ENCODE measurements at regions not wholly inside any gene's neighbourhood (a gene's known extent, or its start where the extent isn't known, plus 50 kb on each side); places are given as distances from the start of the nearest gene placed in this dataset.

GRCh38 chr22:49617866-49618676, 209.6 kb downstream of the BRD1 start:
- Histone ChIP-seq H4K20me1 (ENCODE audit: insufficient read depth) (no peaks in the 10 kb centered on the region), H3K9me3 (ENCODE audit: control insufficient read depth in 1 of 2, insufficient read depth in 1 of 2, low read depth in 1 of 2, low read length in 2 of 2) (no peaks in the 10 kb centered on the region), H3K79me2 (ENCODE audit: insufficient read depth, low read length) (peaks cover 58% of the 10 kb centered on the region), H3K9me2 (ENCODE audit: insufficient read depth) (no peaks in the 10 kb centered on the region), H3K4me2 (ENCODE audit: low read length) (no peak overlapping the region), H3K9ac (ENCODE audit: low read length) (no peak overlapping the region), H3K27ac (ENCODE audit: low read depth, low read length) (no peak overlapping the region), H3K4me3 (replicated peaks in 1 of 2; ENCODE audit: low read depth in 1 of 2, low read length in 2 of 2) (no peak overlapping the region), H3K36me3 (ENCODE audit: control insufficient read depth in 1 of 2, insufficient read depth in 2 of 2, low read length in 2 of 2) (no peaks in the 10 kb centered on the region), H2AFZ (ENCODE audit: low read depth, low read length, poor library complexity, severe bottlenecking) (no peak overlapping the region), H3K27me3 (ENCODE audit: insufficient read depth, low read length) (0 out of 2 replicates have a peak, but pooled peaks cover 8% of the 10 kb centered on the region), H3K4me1 (ENCODE audit: control insufficient read depth in 1 of 2, insufficient read depth in 2 of 2, low read length in 2 of 2) (no peaks in the 10 kb centered on the region)
- BruUV-seq (replicated peaks) = no TSS peak
- ChIA-PET RAD21 (ENCODE audit: low non-redundant PET in 1 of 2, low total read pairs in 2 of 2, uncharacterized antibody in 2 of 2, unreplicated experiment in 2 of 2) (no interaction called here), CTCF (no interaction called here), POLR2A (no interaction called here)
- no peak for TF ChIP-seq CTCF (IDR thresholded peaks at IDR 0.05 in 2 of 3, conservative IDR thresholded peaks at IDR 0.05 in 1 of 3; ENCODE audit: borderline replicate concordance in 1 of 3, insufficient read depth in 1 of 3, low read depth in 2 of 3, low read length in 2 of 3)
- TF ChIP-seq REST (IDR thresholded peaks at IDR 0.05; ENCODE audit: low read depth) = no peak
- TF ChIP-seq EZH2phosphoT487 (IDR thresholded peaks at IDR 0.05; ENCODE audit: borderline replicate concordance) = no peak
- no peak for TF ChIP-seq SRF (IDR thresholded peaks at IDR 0.05; ENCODE audit: low read depth)
- TF ChIP-seq EGR1 (IDR thresholded peaks at IDR 0.05; ENCODE audit: low read depth) = no peak
- TF ChIP-seq CEBPB (IDR thresholded peaks at IDR 0.05; ENCODE audit: low read depth) = no peak
- no peak for TF ChIP-seq RAD21 (IDR thresholded peaks at IDR 0.05; ENCODE audit: low read depth)
- no peak for TF ChIP-seq CBX3 (IDR thresholded peaks at IDR 0.05; ENCODE audit: low read depth)
- TF ChIP-seq FOSL1 (IDR thresholded peaks at IDR 0.05; ENCODE audit: low read depth) = no peak
- TF ChIP-seq JUND (IDR thresholded peaks at IDR 0.05) = no peak
- TF ChIP-seq POLR2A (IDR thresholded peaks at IDR 0.05; ENCODE audit: borderline replicate concordance, extremely low read depth, insufficient read depth, insufficient read length) = no peak
- no peak for TF ChIP-seq TCF7L2 (IDR thresholded peaks at IDR 0.05; ENCODE audit: borderline replicate concordance, extremely low read depth, insufficient read depth, insufficient read length)
- TF ChIP-seq, protein P1, sequence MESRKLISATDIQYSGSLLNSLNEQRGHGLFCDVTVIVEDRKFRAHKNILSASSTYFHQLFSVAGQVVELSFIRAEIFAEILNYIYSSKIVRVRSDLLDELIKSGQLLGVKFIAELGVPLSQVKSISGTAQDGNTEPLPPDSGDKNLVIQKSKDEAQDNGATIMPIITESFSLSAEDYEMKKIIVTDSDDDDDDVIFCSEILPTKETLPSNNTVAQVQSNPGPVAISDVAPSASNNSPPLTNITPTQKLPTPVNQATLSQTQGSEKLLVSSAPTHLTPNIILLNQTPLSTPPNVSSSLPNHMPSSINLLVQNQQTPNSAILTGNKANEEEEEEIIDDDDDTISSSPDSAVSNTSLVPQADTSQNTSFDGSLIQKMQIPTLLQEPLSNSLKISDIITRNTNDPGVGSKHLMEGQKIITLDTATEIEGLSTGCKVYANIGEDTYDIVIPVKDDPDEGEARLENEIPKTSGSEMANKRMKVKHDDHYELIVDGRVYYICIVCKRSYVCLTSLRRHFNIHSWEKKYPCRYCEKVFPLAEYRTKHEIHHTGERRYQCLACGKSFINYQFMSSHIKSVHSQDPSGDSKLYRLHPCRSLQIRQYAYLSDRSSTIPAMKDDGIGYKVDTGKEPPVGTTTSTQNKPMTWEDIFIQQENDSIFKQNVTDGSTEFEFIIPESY (IDR thresholded peaks at IDR 0.05; ENCODE audit: extremely low read depth, insufficient replicate concordance, low read length) = no peak
- no peak for TF ChIP-seq ZFX (IDR thresholded peaks at IDR 0.05)
- no peak for TF ChIP-seq SP1 (IDR thresholded peaks at IDR 0.05; ENCODE audit: low read depth)
- TF ChIP-seq SIN3A (IDR thresholded peaks at IDR 0.05; ENCODE audit: low read depth) = no peak
- TF ChIP-seq ATF3 (IDR thresholded peaks at IDR 0.05) = no peak
- intact Hi-C loops (cut with micrococcal nuclease) = no loop called here
- DNase-seq (ENCODE audit: low read depth, low spot score) (no peak), ATAC-seq (no peak)
